ENCODE measurements at regions not wholly inside any gene's neighbourhood (a gene's known extent, or its start where the extent isn't known, plus 50 kb on each side); places are given as distances from the start of the nearest gene placed in this dataset.

DNA sequence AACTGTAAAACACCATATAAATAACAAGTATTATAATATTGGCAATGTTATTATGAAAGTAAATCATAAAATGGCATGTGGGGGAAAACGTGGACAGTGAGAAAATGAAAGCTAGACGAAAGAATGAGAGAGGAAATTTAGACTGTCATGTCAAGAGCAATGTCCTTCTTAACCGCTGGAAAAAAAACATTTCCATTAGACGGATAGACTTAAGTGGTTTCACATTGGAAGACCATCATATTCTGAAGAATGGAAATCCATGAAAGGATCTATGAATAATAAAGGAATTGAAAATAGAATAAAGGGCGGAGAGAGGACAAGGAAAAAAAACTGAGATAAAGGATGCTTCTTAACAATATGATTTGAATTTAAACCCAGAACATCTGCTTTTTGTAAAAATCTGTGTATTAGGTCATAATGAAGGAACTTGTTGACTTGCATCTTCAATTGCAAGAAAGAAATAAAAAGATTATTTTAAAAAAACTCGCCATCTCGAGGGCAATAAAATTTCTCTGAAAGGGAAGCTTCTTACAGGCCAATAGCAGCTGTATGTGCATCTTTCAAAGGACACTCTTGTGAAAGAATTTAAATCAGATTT, 90.6 kb downstream of the SPRY2 start:
- Histone ChIP-seq H3K4me2 (ENCODE audit: low read depth, low read length) (no peak overlapping the region), H3K23ac (ENCODE audit: low read depth, low read length) (no peak overlapping the region), H3K18ac (ENCODE audit: low read depth, low read length) (no peak overlapping the region), H3K4ac (ENCODE audit: low read depth, low read length) (no peak overlapping the region), H3K27me3 (ENCODE audit: control insufficient read depth, insufficient read depth, low read length) (no peaks in the 10 kb centered on the region), H3K9me1 (ENCODE audit: insufficient read depth, low read length) (no peaks in the 10 kb centered on the region), H3K36me3 (ENCODE audit: control insufficient read depth, insufficient read depth, low read length) (no peaks in the 10 kb centered on the region), H3K14ac (replicated peaks; ENCODE audit: low read depth, low read length) (no peak overlapping the region), H3K9ac (ENCODE audit: low read depth, low read length) (no peak overlapping the region), H4K8ac (ENCODE audit: low read depth in 2 of 2, low read length in 2 of 2) (no peak overlapping the region), H2BK20ac (ENCODE audit: low read depth, low read length) (no peak overlapping the region), H2AK5ac (ENCODE audit: low read depth, low read length) (no peak overlapping the region), H3K4me3 (ENCODE audit: insufficient read depth, low read depth, low read length) (no peak overlapping the region), H2BK15ac (ENCODE audit: low read depth, low read length) (no peak overlapping the region), H2AK9ac (replicated peaks; ENCODE audit: low read depth, low read length, poor library complexity) (no peak overlapping the region), H3K9me3 (ENCODE audit: control insufficient read depth, insufficient read depth, low read length) (no peaks in the 10 kb centered on the region), H2BK120ac (ENCODE audit: low read depth, low read length) (no peak overlapping the region), H2AFZ (replicated peaks; ENCODE audit: low read length, poor library complexity) (no peak overlapping the region), H3K4me1 (ENCODE audit: control insufficient read depth, insufficient read depth, low read length) (no peaks in the 10 kb centered on the region), H4K5ac (ENCODE audit: low read depth, low read length) (no peak overlapping the region), H3K79me1 (ENCODE audit: low read depth in 1 of 2, low read length in 2 of 2) (no peaks in the 10 kb centered on the region), H3K56ac (ENCODE audit: extremely low read depth, insufficient read depth, low read length) (no peak overlapping the region), H4K91ac (ENCODE audit: insufficient read depth, low read depth, low read length) (no peak overlapping the region), H3K27ac (ENCODE audit: insufficient read depth, low read length) (no peak overlapping the region), H4K20me1 (ENCODE audit: insufficient read depth, low read length) (no peaks in the 10 kb centered on the region), H2BK5ac (ENCODE audit: low read depth, low read length, poor library complexity, severe bottlenecking) (no peak overlapping the region)
- dilution Hi-C loops (cut with HindIII; ENCODE audit: low sequenced_read_pairs, unreplicated experiment) (no loop called here), in situ Hi-C loops (cut with MboI; ENCODE audit: low sequenced_read_pairs) (no loop called here), intact Hi-C loops (cut with micrococcal nuclease) (no loop called here)
- BruUV-seq (replicated peaks), result no TSS peak
- no peak for ATAC-seq (ENCODE audit: low read depth)
- CTCF ChIA-PET, result interaction anchor here (1.3 kb wide), 1 partner anchor 9 kb away, joined by 4 read pairs; no protein-coding TSS in a partner anchor
- no peak for DNase-seq
- WGBS, 2 experiments (ENCODE audit: extremely low coverage in 2 of 2, insufficient read length in 1 of 2), result 100% methylated on average over 1 of the region's 7 CpGs; no CpG with 5 or more reads in 1 of the 2 experiments
- TF ChIP-seq CEBPB (IDR thresholded peaks at IDR 0.05; ENCODE audit: low read depth, low read length) (no peak), POLR2A (IDR thresholded peaks at IDR 0.05; ENCODE audit: low read depth, low read length) (no peak), RCOR1 (IDR thresholded peaks at IDR 0.05; ENCODE audit: insufficient replicate concordance, low read length) (no peak), ELK1 (IDR thresholded peaks at IDR 0.05; ENCODE audit: borderline replicate concordance, low read depth, low read length) (no peak), MXI1 (IDR thresholded peaks at IDR 0.05; ENCODE audit: borderline replicate concordance, low read depth, low read length) (no peak), BHLHE40 (IDR thresholded peaks at IDR 0.05; ENCODE audit: low read depth, low read length) (no peak), MAZ (IDR thresholded peaks at IDR 0.05; ENCODE audit: borderline replicate concordance, low read depth, low read length) (no peak), RAD21 (IDR thresholded peaks at IDR 0.05; ENCODE audit: low read length) (no peak)
- TF ChIP-seq, protein P1, sequence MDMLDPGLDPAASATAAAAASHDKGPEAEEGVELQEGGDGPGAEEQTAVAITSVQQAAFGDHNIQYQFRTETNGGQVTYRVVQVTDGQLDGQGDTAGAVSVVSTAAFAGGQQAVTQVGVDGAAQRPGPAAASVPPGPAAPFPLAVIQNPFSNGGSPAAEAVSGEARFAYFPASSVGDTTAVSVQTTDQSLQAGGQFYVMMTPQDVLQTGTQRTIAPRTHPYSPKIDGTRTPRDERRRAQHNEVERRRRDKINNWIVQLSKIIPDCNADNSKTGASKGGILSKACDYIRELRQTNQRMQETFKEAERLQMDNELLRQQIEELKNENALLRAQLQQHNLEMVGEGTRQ (IDR thresholded peaks at IDR 0.05; ENCODE audit: low read depth, low read length), result no peak
- POLR2A ChIA-PET (ENCODE audit: unreplicated experiment), result no interaction called here

All from IMR-90 (cell line).